HTR-8/SVneo (cell line): ENCODE measurements at regions not wholly inside any gene's neighbourhood (a gene's known extent, or its start where the extent isn't known, plus 50 kb on each side); places are given as distances from the start of the nearest gene placed in this dataset.
"Not testable (repeated sequence)": the region's sequence is repeated elsewhere in the genome, so short reads cannot be mapped to it uniquely, and the experiment has no call there.

ENCODE experiments used
- DNase-seq: peaks from one replicate; pipeline ENCODE4 v3.0.0; 2011; ENCODE audit warnings: low spot score, mixed read lengths; ENCODE audit not compliant: insufficient read length
- FAIRE-seq: peaks from 2 replicates; lab custom pipeline; 2011; peaks lifted over from hg19 to GRCh38; lab: Jason Lieb, UNC

- FAIRE-seq (no peak), DNase-seq (no peak)
Measured at GRCh38 chr10:80829562-80829961, 291.9 kb downstream of the SH2D4B start.

GRCh38 chr10:80832693-80833092 is 295.0 kb downstream of the SH2D4B start:
- not testable (repeated sequence) for DNase-seq, FAIRE-seq

GRCh38 chr10:80855348-80855971 is 317.8 kb downstream of the SH2D4B start:
- no peak for FAIRE-seq
- DNase-seq: no peak

- no peak for DNase-seq
- FAIRE-seq: no peak
Measured at GRCh38 chr10:80856186-80856585, 318.5 kb downstream of the SH2D4B start.

DNA sequence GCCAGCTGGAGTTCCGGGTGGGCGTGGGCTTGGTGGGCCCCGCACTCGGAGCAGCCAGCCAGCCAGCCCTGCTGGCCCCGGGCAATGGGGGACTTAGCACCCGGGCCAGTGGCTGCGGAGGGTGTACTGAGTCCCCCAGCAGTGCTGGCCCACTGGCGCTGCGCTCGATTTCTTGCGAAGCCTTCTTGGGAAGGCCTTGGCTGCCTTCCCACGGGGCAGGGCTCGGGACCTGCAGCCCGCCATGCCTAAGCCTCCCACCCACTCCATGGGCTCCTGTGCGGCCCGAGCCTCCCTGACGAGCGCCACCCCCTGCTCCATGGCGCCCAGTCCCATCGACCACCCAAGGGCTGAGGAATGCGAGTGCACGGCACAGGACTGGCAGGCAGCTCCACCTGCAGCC is 321.6 kb downstream of the SH2D4B start:
- FAIRE-seq, DNase-seq: not testable (repeated sequence)

DNA sequence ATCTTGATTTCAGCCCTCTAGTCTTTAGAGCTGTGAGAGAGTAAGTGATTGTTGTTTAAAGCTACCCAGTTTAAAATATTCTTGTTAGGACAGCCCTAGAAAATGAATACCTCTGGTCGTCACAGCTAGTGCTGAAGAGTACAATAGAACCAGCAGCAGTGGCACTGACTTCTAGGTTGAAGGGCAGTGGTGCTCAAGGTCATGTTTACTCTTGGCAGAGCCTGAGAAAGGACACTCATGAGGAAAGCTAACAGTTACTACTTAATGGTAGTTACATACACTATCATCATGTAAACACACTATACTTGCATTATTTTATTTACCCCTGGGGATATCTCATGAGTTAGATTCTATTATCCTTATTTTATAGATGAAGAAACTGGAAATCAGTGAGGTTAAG is 323.0 kb downstream of the SH2D4B start:
- no peak for DNase-seq
- FAIRE-seq: no peak

GRCh38 chr10:80861882-80862281 is 324.2 kb downstream of the SH2D4B start:
- DNase-seq (no peak), FAIRE-seq (no peak)

DNA sequence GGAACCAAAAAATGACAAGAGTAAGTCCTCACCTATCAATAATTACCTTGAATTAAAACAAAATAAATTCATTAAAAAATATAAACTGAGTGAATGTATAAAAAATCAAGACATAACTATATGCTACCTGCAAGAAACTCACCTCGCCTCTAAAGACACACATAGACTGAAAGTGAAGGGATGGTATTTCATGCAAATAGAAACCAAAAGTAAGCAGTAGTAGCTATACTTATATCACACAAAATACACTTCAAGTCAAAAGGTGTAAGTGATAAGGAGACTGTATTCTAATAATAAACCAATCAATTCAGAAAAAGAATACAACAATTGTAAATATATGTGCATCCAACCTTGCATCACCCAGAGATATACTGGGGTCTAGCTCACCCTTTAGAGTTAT is 332.6 kb downstream of the SH2D4B start:
- FAIRE-seq (no peak), DNase-seq (no peak)

DNA sequence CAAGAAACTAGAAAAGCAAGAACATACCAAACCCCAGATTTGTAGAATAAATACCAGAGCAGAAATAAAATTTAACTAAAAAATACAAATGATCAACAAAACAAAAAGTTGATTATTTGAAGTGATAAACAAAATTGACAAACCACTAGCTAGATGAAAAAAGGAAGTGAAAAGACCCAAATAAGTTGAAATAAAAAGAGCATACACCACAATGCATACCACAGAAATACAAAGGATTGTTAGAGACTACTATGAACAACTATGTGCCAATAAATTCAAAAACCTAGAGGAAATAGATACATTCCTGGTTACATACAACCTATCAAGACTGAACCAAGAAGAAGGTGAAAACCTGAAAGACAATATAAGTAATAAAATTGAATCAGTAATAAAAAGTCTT is 333.4 kb downstream of the SH2D4B start:
- DNase-seq (no peak), FAIRE-seq (no peak)

- no peak for FAIRE-seq
- DNase-seq: no peak
Measured at GRCh38 chr10:80878330-80878729, 340.6 kb downstream of the SH2D4B start.

- FAIRE-seq (no peak), DNase-seq (no peak)
Measured at GRCh38 chr10:80890146-80890545, 352.4 kb downstream of the SH2D4B start.

GRCh38 chr10:80893256-80893655 is 355.6 kb downstream of the SH2D4B start:
- no peak for DNase-seq
- no peak for FAIRE-seq

DNA sequence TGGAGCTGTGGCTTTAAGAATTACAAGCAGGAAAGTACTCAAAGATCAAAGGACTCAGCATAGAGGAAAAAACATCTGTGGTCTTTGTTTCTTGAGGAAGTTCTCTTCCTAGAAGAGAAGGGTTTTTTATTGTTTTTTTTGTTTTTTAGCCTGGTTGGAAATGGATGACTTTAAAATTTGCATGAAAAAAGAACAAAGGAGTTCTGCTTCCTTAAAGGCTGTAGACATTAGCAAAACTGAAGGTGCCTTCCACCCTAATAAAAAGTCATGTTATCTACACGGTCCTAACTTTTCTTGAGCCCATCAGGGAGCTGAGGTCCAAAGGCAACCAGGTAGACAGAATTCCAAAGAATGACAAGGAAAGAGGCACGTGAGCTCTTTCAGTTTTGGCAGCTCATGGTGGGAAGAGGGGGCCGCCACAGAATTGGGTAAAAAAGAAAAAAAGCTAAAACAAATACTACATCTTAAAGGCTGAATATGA is 356.6 kb downstream of the SH2D4B start:
- FAIRE-seq (no peak), DNase-seq (no peak)

DNA sequence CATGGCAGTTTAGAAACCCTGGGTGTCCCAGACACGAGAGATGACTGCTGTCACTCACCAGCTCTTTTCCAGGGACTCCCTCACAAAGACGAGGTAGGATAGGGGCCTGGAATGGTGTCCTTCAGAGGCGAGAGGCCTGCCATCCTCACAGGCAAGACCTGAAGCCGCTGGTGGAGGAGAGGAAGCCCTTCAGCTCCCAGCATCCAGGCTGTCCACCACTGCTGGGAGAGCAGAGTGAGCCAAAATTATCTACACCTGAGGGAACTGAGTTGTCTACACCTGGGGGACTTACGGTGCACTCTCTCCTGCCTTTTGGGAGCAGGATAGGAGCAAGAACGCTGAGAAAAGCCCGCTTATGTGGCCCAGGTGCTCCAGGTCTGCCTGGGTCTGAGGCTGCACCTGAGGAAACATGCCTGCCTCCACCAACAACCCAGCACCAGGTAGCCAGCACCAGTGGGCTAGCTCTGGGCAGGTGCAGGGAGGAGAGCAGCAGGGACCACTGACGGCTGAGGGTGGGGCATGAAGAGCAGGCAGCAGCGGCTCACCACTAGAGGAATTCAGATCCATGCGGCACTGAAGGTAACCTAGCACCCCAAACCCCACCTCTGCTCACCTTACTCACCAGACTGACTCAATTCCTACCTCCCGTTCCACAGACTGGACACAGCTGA is 357.2 kb downstream of the SH2D4B start:
- FAIRE-seq (no peak), DNase-seq (no peak)

GRCh38 chr10:80896076-80896475 is 358.4 kb downstream of the SH2D4B start:
- FAIRE-seq (no peak), DNase-seq (no peak)

DNA sequence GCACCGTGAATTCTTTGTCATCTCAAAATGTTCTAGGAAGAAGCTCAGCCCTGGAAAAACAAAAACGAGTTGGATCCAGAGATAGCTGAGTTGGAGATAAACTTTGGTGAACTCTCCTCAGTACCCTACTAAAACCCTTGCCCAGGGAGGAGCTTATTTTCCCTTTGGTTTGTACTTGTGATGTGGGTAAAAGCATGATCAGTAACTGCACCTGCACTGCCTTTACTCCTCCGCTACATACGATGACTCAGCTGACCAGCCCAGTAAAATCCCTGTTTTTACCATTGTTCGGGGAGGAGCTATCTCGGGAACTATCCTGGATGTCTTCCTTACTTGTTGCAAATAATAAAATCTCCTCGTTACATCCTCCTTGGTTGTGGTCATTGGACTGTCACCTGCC is 359.3 kb downstream of the SH2D4B start:
- FAIRE-seq (no peak), DNase-seq (no peak)

GRCh38 chr10:80900661-80901060 is 363.0 kb downstream of the SH2D4B start:
- no peak for DNase-seq
- FAIRE-seq: no peak

- FAIRE-seq: no peak
- no peak for DNase-seq
Measured at GRCh38 chr10:80908611-80909010, 370.9 kb downstream of the SH2D4B start.

DNA sequence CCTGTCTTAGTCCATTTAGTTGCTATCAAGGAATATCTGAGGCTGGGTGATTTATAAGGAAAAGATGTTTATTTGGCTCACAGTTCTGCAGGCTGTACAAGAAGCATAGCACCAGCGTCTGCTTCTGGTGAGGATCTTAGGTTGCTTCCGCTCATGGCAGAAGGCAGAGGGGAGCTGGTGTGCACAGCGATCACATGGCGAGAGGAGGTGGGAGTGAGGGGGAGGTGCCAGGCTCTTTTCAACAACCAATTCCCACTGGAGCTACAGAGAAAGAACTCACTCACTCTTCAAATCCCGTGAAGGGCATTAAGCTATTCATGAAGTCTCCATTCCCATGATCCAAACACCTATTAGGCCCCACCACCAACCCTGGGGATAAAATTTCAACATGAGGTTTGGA is 371.6 kb downstream of the SH2D4B start:
- no peak for DNase-seq
- no peak for FAIRE-seq

DNA sequence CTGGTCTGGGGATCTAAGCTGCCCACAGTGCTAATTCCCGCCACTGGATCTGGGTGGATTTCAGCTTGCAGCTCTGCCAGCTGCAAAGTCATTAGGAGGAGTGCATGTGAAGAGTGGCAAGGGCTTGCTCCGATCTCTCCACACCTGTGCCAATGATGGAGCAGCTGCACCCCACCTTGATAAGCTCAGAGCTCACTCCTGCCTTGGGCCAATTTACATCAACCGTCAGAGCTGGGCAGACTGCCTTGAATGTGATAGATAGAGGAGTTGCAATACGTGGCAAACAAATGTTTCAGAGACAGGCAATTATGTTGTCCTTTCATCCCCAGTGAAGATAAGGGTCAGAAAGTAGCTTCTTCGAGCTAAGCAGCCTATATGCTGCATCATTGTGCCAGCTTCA is 379.9 kb downstream of the SH2D4B start:
- DNase-seq: no peak
- FAIRE-seq: no peak

DNA sequence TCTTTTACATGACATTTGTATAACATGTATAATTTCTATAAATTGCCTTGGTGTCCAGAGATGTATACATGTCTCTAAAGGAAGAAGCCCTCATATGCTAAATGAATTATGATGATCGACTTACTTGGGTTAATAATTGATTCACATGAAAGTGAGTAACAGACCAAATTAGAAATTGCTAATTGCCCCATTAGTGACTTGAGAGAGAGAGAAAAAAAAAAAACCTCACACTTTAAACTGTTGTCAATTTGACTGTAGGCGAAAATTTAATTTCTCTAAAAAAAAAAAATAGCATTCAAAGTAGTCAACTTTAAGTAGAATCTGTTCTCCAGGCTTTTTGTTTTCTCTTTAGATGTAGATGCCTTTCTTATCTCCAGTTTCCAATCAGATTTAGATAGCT is 383.3 kb downstream of the SH2D4B start:
- DNase-seq (no peak), FAIRE-seq (no peak)
